ENCODE measurements at regions not wholly inside any gene's neighbourhood (a gene's known extent, or its start where the extent isn't known, plus 50 kb on each side); places are given as distances from the start of the nearest gene placed in this dataset.

DNA sequence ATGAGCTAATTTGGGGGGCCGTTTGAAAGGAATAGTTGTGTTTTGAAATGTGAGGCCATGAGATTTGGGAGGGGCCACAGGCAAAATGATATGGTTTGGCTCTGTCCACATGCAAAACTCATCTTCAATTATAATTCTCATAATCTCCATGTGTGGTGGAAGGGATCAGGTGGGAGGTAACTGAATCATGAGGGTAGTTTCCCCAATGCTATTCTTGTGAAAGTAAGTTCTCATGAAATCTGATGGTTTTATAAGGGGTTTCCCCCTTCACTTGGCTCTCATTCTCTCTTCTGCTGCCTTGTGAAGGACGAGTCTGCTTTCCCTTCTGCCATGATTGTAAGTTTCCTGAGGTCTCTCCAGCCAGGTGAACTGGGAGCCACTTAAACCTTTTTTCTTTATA, 490.8 kb upstream of the GRM3 start:
- TF ChIP-seq POLR2A (IDR thresholded peaks at IDR 0.05) = no peak
- TF ChIP-seq, protein P1, sequence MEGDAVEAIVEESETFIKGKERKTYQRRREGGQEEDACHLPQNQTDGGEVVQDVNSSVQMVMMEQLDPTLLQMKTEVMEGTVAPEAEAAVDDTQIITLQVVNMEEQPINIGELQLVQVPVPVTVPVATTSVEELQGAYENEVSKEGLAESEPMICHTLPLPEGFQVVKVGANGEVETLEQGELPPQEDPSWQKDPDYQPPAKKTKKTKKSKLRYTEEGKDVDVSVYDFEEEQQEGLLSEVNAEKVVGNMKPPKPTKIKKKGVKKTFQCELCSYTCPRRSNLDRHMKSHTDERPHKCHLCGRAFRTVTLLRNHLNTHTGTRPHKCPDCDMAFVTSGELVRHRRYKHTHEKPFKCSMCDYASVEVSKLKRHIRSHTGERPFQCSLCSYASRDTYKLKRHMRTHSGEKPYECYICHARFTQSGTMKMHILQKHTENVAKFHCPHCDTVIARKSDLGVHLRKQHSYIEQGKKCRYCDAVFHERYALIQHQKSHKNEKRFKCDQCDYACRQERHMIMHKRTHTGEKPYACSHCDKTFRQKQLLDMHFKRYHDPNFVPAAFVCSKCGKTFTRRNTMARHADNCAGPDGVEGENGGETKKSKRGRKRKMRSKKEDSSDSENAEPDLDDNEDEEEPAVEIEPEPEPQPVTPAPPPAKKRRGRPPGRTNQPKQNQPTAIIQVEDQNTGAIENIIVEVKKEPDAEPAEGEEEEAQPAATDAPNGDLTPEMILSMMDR (IDR thresholded peaks at IDR 0.05) = no peak
- TF ChIP-seq POLR2AphosphoS5 (IDR thresholded peaks at IDR 0.05) = no peak
